Duodenal mucosa (tissue), 2 donors: ENCODE measurements at regions not wholly inside any gene's neighbourhood (a gene's known extent, or its start where the extent isn't known, plus 50 kb on each side); places are given as distances from the start of the nearest gene placed in this dataset.

Source experiments
- H3K27ac ChIP-seq: one replicate; pipeline ENCODE4 v1.7.0; 2013; ENCODE audit warnings: low read depth, low read length
- H3K27me3 ChIP-seq, 2 donors: one replicate each; pipeline ENCODE4 v1.7.0; 2013; ENCODE audit warnings: low read length in 2 of 2, control low read depth in 1 of 2; ENCODE audit not compliant: insufficient read depth in 2 of 2, control insufficient read depth in 1 of 2
- H3K36me3 ChIP-seq, 2 donors: one replicate each; pipeline ENCODE4 v1.7.0; 2013; ENCODE audit warnings: low read length in 2 of 2, control low read depth in 1 of 2; ENCODE audit not compliant: insufficient read depth in 2 of 2, control insufficient read depth in 1 of 2
- H3K4me1 ChIP-seq, 2 donors: one replicate each; pipeline ENCODE4 v1.7.0; 2013; ENCODE audit warnings: low read length in 2 of 2, control low read depth in 1 of 2; ENCODE audit not compliant: insufficient read depth in 2 of 2, control insufficient read depth in 1 of 2
- H3K4me3 ChIP-seq, 2 donors: one replicate each; pipeline ENCODE4 v1.7.0; 2013; ENCODE audit warnings: low read length in 2 of 2, low read depth in 1 of 2
- H3K9ac ChIP-seq, 2 donors: one replicate each; pipeline ENCODE4 v1.7.0; 2013; ENCODE audit warnings: low read length in 2 of 2, low read depth in 1 of 2
- H3K9me3 ChIP-seq, 2 donors: one replicate each; pipeline ENCODE4 v1.7.0; 2013; ENCODE audit warnings: low read length in 2 of 2, control low read depth in 1 of 2; ENCODE audit not compliant: control insufficient read depth in 1 of 2

- Histone ChIP-seq H3K27me3 (no peaks in the 10 kb centered on the region), H3K36me3 (no peaks in the 10 kb centered on the region), H3K9ac (no peak overlapping the region), H3K9me3 (no peaks in the 10 kb centered on the region), H3K4me1 (no peaks in the 10 kb centered on the region), H3K4me3 (no peak overlapping the region), H3K27ac (no peak overlapping the region)
Measured at GRCh38 chr2:22560021-22560420, 825.0 kb upstream of the KLHL29 start.

GRCh38 chr2:22579341-22579740 lies 805.6 kb upstream of the KLHL29 start:
- H3K4me3 ChIP-seq = no peak overlapping the region
- no peaks in the 10 kb centered on the region for H3K36me3 ChIP-seq
- H3K27me3 ChIP-seq = no peaks in the 10 kb centered on the region
- no peaks in the 10 kb centered on the region for H3K4me1 ChIP-seq
- peaks cover 10 to 14% of the 10 kb centered on the region in 2 donors for H3K9me3 ChIP-seq
- no peak overlapping the region for H3K27ac ChIP-seq
- H3K9ac ChIP-seq = no peak overlapping the region

- Histone ChIP-seq H3K36me3 (no peaks in the 10 kb centered on the region), H3K9me3 (peaks cover 10 to 21% of the 10 kb centered on the region in 2 donors), H3K9ac (no peak overlapping the region), H3K4me3 (no peak overlapping the region), H3K27ac (no peak overlapping the region), H3K4me1 (no peaks in the 10 kb centered on the region), H3K27me3 (no peaks in the 10 kb centered on the region)
Measured at GRCh38 chr2:22582107-22582506, 802.9 kb upstream of the KLHL29 start.

GRCh38 chr2:22596306-22596705 lies 788.7 kb upstream of the KLHL29 start:
- no peaks in the 10 kb centered on the region for H3K4me1 ChIP-seq
- no peaks in the 10 kb centered on the region for H3K27me3 ChIP-seq
- peaks cover 0 to 3% of the 10 kb centered on the region in 2 donors for H3K9me3 ChIP-seq
- H3K9ac ChIP-seq = no peak overlapping the region
- H3K36me3 ChIP-seq = no peaks in the 10 kb centered on the region
- no peak overlapping the region for H3K27ac ChIP-seq
- no peak overlapping the region for H3K4me3 ChIP-seq

- Histone ChIP-seq H3K4me3 (no peak overlapping the region), H3K27me3 (no peaks in the 10 kb centered on the region), H3K36me3 (no peaks in the 10 kb centered on the region), H3K4me1 (no peaks in the 10 kb centered on the region), H3K9ac (no peak overlapping the region), H3K9me3 (no peaks in the 10 kb centered on the region), H3K27ac (no peak overlapping the region)
Measured at GRCh38 chr2:22600156-22600555, 784.8 kb upstream of the KLHL29 start.

- Histone ChIP-seq H3K4me1 (no peaks in the 10 kb centered on the region), H3K27ac (no peak overlapping the region), H3K4me3 (no peak overlapping the region), H3K27me3 (no peaks in the 10 kb centered on the region), H3K36me3 (no peaks in the 10 kb centered on the region), H3K9ac (no peak overlapping the region), H3K9me3 (no peaks in the 10 kb centered on the region)
Measured at GRCh38 chr2:22600999-22601398, 784.0 kb upstream of the KLHL29 start.

GRCh38 chr2:22604136-22604535 lies 780.8 kb upstream of the KLHL29 start:
- Histone ChIP-seq H3K27ac (no peak overlapping the region), H3K27me3 (no peaks in the 10 kb centered on the region), H3K36me3 (no peaks in the 10 kb centered on the region), H3K4me1 (no peaks in the 10 kb centered on the region), H3K9me3 (no peaks in the 10 kb centered on the region), H3K4me3 (no peak overlapping the region), H3K9ac (no peak overlapping the region)

GRCh38 chr2:22616031-22616430 lies 768.9 kb upstream of the KLHL29 start:
- Histone ChIP-seq H3K36me3 (no peaks in the 10 kb centered on the region), H3K4me3 (no peak overlapping the region), H3K9ac (no peak overlapping the region), H3K27me3 (no peaks in the 10 kb centered on the region), H3K27ac (no peak overlapping the region), H3K9me3 (no peaks in the 10 kb centered on the region), H3K4me1 (no peaks in the 10 kb centered on the region)

GRCh38 chr2:22623620-22624019 lies 761.4 kb upstream of the KLHL29 start:
- Histone ChIP-seq H3K9me3 (no peaks in the 10 kb centered on the region), H3K9ac (no peak overlapping the region), H3K27me3 (no peaks in the 10 kb centered on the region), H3K27ac (no peak overlapping the region), H3K4me1 (no peaks in the 10 kb centered on the region), H3K36me3 (no peaks in the 10 kb centered on the region), H3K4me3 (no peak overlapping the region)

GRCh38 chr2:22626621-22627020 lies 758.4 kb upstream of the KLHL29 start:
- H3K4me1 ChIP-seq = no peaks in the 10 kb centered on the region
- no peaks in the 10 kb centered on the region for H3K9me3 ChIP-seq
- no peaks in the 10 kb centered on the region for H3K36me3 ChIP-seq
- no peaks in the 10 kb centered on the region for H3K27me3 ChIP-seq
- H3K27ac ChIP-seq = no peak overlapping the region
- H3K4me3 ChIP-seq = no peak overlapping the region
- no peak overlapping the region for H3K9ac ChIP-seq

- H3K27ac ChIP-seq = no peak overlapping the region
- H3K4me3 ChIP-seq = no peak overlapping the region
- H3K4me1 ChIP-seq = no peaks in the 10 kb centered on the region
- H3K9me3 ChIP-seq = no peaks in the 10 kb centered on the region
- no peak overlapping the region for H3K9ac ChIP-seq
- no peaks in the 10 kb centered on the region for H3K27me3 ChIP-seq
- no peaks in the 10 kb centered on the region for H3K36me3 ChIP-seq
Measured at GRCh38 chr2:22628221-22628620, 756.8 kb upstream of the KLHL29 start.
